ENCODE measurements at regions not wholly inside any gene's neighbourhood (a gene's known extent, or its start where the extent isn't known, plus 50 kb on each side); places are given as distances from the start of the nearest gene placed in this dataset.

DNA sequence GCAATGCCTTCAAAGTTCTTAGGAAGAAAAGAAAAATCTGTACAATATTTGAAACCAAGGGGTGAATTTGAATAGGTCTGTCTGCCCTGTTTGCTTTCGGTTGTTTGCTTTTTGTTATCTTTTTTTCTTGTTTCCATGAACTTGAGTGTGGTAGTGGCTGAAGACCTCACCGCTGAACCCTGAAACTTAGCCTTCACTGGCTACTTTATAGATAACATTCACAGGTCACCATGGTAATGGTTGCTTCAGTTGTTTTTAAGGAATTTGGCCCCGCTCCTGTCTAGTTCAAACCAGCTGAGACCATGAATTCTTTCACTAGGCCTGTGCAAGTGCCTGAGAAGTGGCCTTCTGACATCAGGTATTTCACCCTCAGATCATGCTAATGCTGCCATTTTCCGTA, 137.0 kb upstream of the PMFBP1 start:
- no peak for DNase-seq

DNA sequence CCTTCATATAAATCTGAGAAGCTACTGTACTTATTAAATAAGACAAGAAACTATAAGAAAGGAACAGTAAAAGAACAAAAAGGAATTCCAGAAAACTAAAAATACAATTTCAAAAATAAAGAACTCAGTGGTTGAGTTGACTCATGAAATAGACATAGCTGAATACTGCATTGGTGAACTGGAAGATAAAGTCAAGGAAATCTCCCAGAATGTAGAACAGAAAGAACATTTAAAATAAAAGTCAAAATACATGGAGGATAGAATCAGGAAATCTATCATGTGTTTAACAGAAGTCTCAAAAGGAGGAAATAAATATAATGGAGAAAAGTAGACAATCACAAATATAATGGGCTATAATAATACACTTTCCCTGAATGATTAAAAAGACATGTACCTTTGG, 136.4 kb upstream of the PMFBP1 start:
- no peak for DNase-seq

DNA sequence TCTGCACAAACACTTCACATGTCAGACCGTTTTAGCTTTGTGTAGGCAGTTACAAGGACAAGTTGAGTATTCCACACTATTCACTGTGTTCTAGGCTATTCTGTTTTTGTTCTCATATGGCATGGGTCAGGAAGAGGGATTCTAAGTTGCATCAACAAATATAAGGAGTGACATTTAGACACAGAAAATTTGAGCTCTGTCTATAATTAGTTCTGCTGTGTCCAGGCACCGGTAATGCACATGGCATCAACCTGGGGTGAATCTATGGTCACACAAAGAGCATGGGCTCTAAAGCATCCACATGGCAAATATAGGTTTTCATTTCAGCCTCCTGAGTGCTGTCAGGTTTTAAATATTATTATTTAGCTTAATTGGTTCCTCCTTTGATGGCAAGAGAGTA, 130.4 kb upstream of the PMFBP1 start:
- no peak for DNase-seq

DNA sequence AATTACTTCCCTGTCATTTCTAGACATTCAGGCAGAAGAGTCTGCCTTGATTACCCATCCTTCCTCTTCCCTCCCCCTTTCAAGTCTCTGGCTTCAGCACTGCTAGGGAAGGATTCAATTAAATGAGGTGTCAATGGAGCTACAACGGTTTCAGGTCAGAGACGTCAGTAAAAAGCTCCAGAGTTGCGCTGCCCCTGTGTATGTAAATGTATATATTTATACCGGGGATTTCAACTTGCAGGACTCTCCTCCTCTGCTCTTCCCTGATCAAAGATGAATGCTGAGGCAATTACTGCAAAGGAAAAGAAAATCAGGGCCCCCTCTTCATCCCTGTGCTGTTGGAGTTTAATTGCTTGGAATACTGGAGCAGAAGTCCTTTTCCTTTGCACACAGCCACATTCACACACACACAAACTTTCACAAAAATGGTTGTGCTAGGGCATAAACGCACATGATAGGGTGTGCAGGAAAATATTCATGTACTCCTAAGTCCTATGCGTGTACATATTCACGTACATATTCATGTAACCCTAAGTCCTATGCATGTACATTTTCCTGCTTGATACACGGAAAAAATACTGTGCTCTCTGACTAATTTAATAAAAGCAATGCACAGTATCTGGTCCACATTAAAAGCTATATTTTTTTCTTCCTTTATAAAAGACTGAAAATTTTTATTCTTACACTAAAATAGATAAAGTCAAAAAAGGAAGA, 129.7 kb upstream of the PMFBP1 start:
- DNase-seq: no peak

DNA sequence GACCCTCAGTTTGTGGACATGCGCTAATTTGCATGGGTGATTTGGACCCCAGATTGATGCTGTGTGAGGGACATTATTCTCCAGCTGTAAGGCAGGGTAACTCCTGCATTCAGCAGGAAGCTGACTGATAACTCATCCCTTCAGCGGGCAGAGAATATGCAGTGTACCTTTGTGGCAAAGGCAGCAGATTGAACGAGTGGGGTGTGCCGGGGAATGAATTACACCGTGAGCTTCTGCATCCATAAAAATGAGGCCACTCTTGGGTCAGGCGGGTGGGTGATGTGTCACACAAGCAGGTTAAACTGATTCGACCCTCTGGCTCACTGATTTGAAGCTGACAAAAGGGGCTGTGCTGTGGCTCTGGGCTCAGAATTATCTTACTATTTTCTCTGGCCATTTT, 128.9 kb upstream of the PMFBP1 start:
- no peak for DNase-seq

DNA sequence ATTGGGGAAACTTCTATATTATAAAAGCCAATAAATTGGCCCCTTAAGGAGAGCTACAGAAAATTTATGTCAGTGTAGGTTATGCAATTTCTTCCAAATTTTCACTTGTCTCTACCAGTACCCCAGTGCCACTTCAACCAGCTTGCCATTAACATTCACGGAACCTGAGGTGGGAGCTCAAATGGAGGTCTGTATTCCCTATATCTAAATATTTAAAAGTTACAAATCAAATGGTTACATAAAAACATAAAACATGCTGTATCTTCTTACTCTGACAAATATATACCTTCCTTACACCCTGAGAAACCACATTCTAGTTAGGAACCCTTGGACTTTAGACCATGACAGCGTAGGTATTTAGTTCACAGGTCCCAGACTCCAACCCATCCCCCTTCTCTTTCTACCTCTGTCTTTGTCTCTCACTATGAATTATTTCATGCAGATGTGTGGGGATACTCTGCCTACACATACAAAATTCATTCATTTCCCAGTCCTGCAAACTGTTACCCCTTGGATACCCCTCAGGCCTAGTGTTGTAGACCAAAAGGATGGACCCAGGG, 127.8 kb upstream of the PMFBP1 start:
- no peak for DNase-seq

DNA sequence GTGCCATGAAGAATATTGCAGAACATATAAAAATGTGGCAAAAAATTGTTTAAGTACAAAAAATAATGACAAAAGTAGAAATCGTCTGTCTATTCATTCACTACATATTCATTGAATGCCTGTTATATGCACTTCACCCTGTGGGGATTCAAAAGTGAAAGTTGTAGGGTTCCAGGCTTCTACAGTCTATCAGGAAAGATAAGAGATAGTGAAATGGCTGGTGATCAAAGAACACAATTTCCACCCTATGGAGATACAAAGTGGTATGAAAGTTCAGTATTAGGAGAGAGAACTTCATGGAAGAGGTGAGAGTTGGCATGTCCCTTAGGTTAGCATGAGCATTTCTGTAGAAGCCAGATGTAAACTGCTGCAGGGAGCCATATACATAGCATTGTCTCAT, 127.0 kb upstream of the PMFBP1 start:
- DNase-seq: no peak

DNA sequence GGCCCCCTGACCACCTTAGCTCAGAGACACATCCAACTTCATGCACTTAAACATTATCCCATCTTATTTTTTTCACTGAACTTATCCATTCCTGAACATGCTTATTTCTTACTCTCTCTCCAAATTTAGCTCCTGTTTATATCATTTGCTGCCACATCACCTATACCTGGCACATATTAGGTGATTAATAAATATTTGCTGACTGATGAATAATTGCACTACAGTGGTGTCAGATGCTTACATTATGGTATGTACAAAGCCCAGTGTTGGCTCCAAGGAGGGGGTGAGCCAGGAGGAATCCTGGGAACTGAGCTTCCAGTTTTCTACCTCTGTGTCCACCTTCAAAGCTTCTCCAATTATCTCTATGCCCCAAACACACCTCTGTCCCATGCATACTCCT, 124.0 kb upstream of the PMFBP1 start:
- DNase-seq: no peak

DNA sequence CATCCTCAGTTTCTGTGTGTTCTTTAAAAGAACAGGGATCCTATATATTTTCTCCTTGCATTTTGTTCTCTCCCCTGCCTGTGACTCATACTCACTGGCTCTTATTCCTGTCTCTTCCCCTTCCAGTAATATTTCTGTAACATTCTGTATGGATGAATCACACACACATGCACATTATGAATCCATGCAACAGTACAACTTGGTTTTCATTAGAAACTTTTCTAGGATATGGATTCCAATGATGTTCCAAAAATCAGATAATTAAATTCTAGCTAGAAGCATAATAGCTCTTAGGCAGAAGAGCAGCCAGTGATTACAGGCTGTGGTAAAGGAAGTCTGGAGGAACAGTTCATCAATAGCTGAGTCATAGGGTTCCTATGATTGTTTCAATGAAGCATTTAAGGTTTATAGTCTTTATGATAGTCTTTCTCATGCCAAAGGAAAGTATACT, 119.6 kb upstream of the PMFBP1 start:
- DNase-seq: no peak

DNA sequence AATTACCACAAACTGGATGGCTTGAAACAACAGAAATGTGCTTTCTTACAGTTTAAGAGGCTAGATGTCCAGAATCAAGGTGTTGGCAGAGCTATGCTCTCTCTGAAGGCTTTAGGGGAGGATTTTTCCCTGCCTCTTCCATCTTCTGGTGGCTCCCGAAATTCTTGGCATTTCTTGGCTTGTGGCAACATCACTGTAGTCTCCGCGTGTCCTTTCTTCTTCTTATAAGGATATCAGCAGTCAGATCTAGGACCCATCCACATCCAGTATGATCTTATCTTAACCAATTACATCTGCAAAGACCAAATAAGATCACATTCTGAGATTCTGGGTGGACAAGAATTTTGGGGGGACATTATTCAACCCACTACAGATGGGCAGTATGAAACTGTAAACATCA, 119.2 kb upstream of the PMFBP1 start:
- no peak for DNase-seq

DNA sequence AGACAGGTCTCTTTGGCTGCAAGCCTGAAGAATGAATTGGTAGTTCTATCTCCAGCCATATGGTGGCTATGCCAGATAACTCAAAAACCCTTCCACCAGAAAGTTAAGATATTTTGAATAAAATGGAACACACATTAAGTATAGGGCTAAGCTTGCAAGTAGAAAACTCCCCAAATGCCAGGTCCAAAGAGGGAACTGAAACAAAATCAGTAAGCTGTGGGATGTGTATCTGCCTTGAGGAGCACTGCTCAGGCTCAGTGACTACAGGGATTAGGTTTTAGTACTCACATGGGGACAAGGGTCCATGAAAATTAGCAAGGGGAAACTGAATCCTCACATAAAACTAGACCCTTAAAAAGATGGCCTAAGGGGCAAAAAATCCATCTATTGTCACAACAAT, 115.7 kb upstream of the PMFBP1 start:
- DNase-seq: no peak

DNA sequence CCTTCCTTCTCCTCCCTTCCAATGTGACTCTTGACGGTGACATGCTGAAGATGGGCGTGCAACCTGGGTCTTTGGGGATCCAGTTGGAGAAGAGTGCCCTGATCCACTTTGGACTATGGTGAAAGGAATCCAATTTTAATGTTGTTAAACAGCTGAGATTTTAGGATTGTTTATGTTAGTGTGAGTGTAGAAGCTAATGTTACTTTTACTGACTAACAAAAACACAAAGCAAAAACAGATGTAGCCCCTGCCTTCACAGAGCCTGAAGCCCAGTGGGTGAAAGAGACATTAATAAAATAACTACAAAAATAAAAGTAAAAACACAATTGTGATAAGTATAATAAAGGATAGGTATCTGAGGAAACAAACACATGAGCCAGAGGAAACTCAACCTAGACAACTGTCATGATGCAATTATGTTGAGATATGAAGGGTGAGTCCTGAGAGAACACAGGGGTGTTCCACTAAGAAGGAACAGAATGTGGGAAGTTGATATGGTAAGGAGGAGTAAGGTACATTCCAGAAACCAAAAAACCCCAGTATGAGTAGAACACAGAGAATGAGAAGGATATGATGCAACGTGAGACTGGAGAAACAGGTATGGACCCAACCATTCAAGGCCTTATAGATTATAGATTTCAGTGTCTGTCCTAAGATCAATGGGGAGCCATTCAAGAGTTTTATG, 115.1 kb upstream of the PMFBP1 start:
- no peak for DNase-seq

DNA sequence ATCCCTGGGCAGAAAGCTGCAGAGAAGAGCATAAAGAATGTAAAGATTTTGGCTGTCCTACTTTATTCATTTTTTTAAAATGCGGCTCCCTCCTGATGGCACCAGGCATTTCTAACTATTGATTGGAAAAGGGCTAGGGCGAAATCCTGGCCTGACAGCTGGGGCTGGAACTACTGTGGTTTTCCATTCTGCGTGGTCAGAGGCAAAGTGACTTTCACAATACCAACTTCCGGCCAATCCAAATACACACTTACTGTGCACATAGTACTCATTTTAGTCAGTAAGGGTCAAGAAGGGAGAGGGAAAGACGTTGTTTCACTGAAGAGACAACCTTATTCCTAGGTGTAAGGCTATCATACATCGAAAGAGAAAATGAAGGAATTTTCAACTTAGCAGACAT, 113.8 kb upstream of the PMFBP1 start:
- DNase-seq: no peak

DNA sequence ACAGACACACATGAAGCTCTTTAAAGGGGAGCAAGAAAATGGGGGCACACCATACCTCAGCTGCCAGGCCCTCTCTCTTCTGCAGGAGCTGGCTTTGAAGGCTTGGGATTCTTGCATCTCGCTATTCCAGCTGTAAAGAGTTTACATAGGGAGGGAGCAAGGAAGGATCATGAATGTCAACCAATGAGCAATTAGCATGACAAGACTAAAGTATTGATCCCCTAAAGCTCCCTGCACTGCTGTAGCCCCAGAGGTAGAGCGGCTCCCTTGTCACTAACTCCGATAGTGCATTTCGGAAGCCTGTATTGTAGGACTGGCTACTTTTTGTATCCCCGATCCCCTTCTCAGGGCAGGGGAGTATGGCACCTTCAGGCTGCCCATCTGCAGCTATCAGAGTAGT, 113.4 kb upstream of the PMFBP1 start:
- no peak for DNase-seq

DNA sequence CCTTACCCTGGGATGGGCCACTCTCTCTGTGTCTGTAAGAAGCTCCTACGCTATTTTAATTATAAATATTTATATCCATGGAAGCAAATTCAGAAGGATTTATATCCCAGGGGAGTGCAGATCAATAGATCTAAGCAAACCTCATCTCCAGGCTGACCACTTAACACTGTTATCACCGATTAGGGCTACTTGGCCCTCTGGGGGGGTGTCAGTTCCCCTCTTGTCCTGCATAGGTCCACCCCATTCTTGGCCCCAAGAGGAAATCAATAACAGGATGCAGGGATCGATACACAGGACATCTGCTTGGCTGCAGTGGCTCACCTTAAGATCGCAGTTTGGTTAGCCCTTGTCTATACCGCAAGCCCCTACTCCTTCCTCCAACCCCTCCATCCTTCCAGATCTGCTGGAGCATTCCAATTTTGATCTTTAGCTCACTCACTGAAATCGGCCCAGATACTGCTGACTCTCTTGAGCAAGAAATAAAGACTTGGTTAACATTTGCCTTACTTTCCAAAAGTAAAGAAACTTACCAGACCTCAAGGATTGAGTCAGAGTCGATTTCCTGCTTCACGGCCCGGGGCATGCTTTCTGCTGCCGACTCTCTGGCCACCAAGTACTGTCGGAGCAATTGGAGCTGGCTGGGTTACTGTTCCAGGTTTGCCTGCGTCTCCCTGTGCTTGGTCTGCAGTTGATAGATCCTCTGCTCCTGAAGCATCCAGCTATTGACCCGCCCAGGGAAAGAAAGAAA, 112.3 kb upstream of the PMFBP1 start:
- no peak for DNase-seq

DNA sequence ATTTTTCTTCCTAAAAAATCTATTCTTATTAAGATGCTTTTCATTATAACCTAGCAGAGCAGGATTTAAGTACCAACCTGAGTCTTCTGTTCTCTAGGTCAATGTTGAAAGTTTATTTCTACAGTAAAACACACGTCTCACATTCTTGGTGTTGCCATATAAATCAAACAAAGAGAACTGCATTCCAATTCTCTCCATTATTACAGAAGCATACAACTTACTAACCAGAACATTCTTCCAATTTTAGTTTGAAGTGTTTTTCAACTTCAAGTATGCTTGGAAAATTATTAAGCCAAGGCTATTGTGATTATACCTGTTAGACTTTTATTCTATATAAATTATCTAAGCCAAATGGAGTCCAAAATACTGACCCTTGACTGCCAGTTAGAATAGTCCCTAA, 110.4 kb upstream of the PMFBP1 start:
- no peak for DNase-seq

DNA sequence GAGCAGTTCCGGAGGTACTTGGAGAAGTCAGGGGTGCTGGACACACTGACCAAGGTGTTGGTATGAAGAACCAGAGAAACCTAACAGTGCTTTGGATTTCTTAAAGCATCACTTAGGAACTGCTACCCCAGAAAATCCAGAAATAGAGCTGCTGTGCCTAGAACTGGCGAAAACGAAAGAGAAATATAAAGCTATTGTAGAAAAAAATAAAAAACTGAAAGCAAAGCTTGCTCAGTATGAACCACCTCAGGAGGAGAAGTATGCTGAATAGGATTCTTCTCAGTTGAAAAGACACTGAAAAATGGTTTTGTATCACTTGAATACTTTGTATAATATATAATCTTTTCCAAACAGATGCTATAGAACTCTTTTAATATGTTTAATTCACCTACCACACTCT, 106.3 kb upstream of the PMFBP1 start:
- no peak for DNase-seq

DNA sequence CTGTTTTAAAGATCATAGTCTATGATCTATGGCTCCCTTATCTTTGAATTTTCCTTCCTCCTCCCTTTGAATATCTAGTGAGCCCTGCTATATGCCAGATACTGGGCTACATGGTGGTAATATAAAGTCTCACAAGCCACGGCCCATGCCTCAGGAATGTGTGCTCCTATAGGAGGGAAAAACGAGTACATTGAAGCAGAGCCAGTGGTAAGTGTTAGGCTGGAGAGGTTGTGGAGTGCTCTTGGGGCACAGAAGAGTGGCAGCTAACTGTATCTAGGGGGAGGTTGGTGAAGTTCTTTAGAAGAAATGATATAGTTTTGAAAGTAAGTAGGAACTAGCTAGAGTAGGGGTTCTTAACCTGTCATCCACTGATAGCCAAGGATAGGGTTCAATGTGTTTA, 105.8 kb upstream of the PMFBP1 start:
- DNase-seq: no peak

DNA sequence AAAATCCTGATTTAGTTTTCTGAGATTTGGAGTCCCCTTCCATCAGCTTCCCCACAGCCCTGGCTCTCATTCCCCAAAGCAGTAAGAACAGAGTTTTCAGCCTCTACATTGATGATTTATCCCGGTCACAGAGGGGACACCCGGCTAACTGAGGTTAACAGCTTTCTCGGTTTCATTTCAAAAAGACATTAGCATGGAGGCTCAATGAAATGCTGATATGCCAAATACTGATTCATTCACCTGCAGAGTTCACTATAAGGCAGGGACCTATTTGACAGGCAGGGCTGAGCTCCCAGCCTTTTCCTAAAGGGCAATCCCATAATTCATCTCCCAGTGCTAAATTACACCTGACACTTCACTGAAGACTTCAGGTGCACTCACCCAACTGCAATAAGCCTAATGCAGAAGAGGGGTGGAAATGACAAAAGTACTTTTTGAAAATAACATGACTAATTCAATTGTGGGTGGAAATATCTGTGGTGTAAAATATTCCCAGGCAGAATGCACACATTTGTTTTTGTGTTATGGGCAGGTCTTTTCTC, 99.8 kb upstream of the PMFBP1 start:
- DNase-seq: no peak

DNA sequence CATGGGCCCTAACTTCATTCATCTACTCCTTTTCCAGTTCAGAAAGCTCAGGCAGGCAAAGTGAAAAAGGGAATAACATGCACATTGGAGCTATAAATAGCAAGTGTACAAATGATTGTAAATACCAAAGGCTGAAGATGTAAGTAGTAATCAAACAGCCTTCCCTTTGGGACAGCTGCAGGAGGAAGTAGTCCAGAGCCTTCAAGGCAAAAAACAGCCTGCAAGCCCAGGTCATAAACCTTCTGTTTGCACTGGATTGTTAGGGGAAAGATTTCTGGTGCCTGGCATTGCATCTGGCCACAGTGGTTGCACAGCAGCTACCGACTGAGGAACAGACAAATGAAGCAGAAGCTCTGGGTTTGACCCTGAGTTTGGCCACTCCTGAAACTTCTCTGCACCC, 98.6 kb upstream of the PMFBP1 start:
- DNase-seq: no peak

DNA sequence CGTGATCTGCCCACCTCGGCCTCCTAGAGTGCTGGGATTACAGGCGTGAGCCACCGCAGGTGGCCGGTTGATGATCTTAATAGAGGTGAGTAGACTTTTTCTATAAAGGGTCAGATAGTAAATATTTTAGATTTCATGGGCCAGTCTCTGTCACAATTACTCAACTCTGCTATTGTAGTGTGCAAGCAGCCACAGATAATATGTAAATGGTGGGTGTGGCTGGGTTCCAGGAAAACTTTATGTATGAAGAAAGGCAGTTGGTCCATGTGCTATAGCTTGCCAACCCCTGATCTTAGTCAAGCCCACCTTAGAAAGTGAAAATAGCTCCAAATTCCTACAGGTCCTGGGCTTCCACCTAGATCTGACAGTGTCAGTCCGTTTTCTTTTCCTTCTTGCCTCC, 94.9 kb upstream of the PMFBP1 start:
- no peak for DNase-seq

DNA sequence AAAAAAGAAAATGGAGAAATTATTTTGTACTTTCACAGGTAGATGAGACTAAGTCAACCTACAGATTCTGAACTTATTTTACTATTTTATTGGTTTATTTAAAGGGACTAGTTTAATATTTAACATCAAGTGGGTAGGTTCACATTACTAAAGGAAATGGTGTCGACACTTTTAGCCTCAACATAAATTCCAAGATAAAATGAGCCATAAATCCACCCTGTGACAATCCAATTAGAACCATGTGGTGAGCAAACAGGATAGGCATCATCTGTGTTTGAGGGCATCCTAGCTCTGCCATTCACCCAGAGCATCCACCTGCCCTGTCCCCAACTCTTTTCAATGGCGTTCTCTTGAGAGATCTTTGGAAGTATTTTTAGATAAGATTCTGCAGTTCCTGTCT, 92.8 kb upstream of the PMFBP1 start:
- DNase-seq: no peak

DNA sequence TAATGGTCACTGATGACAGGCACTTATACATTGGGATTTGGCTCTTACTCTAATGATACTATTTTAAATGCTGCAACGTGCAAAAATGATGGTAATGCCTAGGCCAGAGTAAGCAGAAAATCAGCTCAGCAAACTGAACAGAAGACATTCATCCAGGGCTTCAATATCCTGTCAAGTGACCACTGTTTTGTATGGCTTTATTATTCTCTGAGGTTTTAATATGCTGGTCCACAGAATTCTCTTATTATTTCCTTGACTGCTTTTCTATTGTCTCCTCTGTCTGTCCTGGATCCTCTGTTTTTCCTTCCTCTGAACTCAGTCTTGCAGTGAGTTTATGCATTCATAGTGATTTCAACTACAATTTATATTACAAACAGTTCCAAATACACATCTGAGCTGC, 90.8 kb upstream of the PMFBP1 start:
- DNase-seq: no peak

DNA sequence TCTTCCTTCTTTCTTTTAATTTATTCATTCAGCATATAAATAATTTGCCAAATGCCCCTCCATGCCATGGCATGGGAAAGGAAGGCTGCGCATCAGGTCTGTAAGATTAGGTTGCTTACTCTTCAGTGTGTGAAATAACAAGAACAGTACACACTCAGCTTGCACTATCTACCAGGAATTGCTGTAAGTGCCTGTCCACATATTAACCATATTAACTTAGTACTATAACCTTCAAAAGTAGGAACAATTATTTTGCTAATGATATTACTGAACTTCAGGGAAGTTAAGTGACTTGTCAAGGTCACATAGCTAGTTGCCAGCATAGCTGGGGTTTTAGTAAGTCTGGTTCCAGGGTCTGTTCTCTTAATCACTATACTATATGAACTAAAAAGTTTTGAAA, 89.2 kb upstream of the PMFBP1 start:
- no peak for DNase-seq

Measured in stimulated activated CD4-positive, alpha-beta T cell treated with anti-CD3 and anti-CD28 coated beads, Interleukin-12 subunit alpha, Interleukin-12 subunit beta, amount 100 ng/mL, for 4 hours (primary cell).